Omental fat pad (tissue), 3 donors: ENCODE measurements at regions not wholly inside any gene's neighbourhood (a gene's known extent, or its start where the extent isn't known, plus 50 kb on each side); places are given as distances from the start of the nearest gene placed in this dataset.
A peak's percentile ranks its signal among the peaks of the same experiment; 100 is the strongest.

Source experiments
- ATAC-seq: fragments of 150-250 bp; one replicate; pipeline ENCODE4 v1.9.1; 2016; ENCODE audit warnings: mild to moderate bottlenecking, moderate library complexity; ENCODE audit not compliant: low FRiP score
- DNase-seq: peaks from one replicate; pipeline ENCODE4 v3.0.0-alpha.2; 2019; ENCODE audit warnings: low spot score
- CTCF ChIP-seq, 3 donors: fragments of 450-650 bp; IDR thresholded peaks; one replicate each; pipeline ENCODE4 v1.5.1; 2016 to 2017; ENCODE audit warnings: antibody characterized with exemption in 3 of 3, mild to moderate bottlenecking in 3 of 3, moderate library complexity in 2 of 3

GRCh38 chr15:23839893-23840474 is 152.9 kb upstream of the NDN start:
- DNase-seq, result no peak

GRCh38 chr15:23846218-23846617 is 159.1 kb upstream of the NDN start:
- TF ChIP-seq CTCF (IDR thresholded peaks at IDR 0.05), result no peak
- ATAC-seq (no peak), DNase-seq (no peak)

More at GRCh38 chr15:23839893-23840474, 152.9 kb upstream of the NDN start:
- no peak for TF ChIP-seq CTCF (IDR thresholded peaks at IDR 0.05)
- no peak for ATAC-seq

DNA sequence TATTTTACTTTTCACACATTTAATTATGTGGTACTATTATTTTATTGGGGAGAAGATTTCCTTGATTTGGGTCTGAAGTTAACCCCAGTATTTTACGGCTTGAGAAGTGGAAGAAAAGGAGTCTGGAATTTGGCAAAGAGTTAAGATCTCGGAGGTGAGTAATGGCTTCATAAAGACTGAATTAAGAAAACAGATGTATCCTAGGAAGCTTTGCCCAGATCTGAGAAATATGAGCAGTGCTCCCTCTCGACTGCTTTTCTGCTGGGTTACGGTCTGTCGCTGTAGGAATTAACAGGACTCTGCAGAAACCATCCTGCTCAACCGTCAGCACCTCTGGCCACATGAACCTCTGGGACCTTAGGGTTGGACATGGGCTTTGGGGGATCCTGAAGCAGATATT is 163.6 kb upstream of the NDN start:
- no peak for ATAC-seq
- no peak for DNase-seq
- TF ChIP-seq CTCF (IDR thresholded peaks at IDR 0.05), result no peak

GRCh38 chr15:23851921-23852320 is 164.8 kb upstream of the NDN start:
- DNase-seq (no peak), ATAC-seq (no peak)
- TF ChIP-seq CTCF (IDR thresholded peaks at IDR 0.05), result no peak

DNA sequence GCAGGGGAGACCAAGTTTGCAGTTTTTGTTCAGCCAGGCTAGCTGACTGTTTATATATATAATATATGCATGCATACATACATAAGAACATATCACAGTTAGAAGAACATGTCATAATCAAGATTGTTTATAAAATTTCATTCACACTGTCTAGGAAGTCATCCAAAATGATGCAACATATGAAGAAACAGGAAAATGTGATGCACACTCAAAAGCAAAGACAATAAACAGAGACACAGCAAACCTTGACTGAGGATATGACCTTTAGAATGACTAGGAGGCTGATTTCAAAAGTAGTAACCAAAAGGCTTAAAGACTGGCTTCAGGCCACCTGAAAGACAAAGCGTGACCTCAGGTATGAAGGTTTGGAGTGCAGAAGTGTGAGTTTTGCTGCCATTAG is 166.2 kb upstream of the NDN start:
- DNase-seq, result no peak
- TF ChIP-seq CTCF (IDR thresholded peaks at IDR 0.05), result no peak
- ATAC-seq, result no peak

DNA sequence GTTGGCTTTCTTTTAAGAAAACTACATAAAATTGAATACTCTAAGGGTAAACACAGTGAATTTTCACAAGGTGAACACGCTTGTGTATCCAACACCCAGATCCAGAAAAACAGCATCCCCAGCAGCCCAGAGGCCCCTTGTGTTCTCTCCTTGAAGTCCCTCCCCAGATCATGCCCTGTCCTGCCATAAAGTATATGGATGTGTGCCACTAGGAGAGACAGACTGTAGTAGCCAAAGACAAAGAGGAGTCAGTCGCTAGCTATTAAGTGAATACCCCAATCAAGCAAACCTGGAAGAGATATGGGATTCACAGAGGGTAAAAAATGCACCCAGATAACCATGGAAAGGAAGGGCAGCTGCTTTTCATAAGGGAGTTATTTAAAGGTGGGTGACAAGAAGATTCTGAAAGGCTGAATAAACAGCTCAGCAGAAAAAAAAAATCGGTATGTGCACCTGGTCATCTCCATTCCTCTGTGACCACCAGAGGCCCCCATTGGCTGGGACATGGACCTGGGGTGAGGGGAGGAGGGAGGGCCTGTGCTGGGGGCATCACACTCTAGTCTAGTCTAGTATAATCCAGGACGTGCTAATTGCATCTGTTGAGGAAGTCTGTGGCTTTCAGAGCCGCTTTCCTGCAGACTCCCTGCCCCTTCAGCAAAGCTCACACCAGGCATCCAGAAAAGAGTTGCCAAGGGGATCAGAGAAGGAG is 167.3 kb upstream of the NDN start:
- ATAC-seq, result peak; percentile 39
- no peak for DNase-seq
- no peak for TF ChIP-seq CTCF (IDR thresholded peaks at IDR 0.05)
